Sigmoid colon (tissue), 6 donors: ENCODE measurements at regions not wholly inside any gene's neighbourhood (a gene's known extent, or its start where the extent isn't known, plus 50 kb on each side); places are given as distances from the start of the nearest gene placed in this dataset.

Experiments
- DNase-seq: peaks from one replicate; pipeline ENCODE4 v3.0.0-alpha.2; 2019
- H3K27ac ChIP-seq, 4 donors: fragments of 200-600 bp; sonication (generic); one replicate each; pipeline ENCODE4 v1.5.1; 2016 to 2019; ENCODE audit warnings: mild to moderate bottlenecking in 1 of 4
- H3K27me3 ChIP-seq, 3 donors: fragments of 200-600 bp; sonication (generic); one replicate each; pipeline ENCODE4 v1.5.1; 2019; ENCODE audit warnings: mild to moderate bottlenecking in 1 of 3
- H3K36me3 ChIP-seq, 4 donors: fragments of 200-600 bp; sonication (generic); one replicate each; pipeline ENCODE4 v1.5.1; 2016 to 2019
- H3K4me1 ChIP-seq, 4 donors: fragments of 200-600 bp; sonication (generic); one replicate each; pipeline ENCODE4 v1.5.1; 2017 to 2019
- H3K4me3 ChIP-seq, 4 donors: fragments of 200-600 bp; sonication (generic); one replicate each; pipeline ENCODE4 v1.5.1; 2017 to 2019; ENCODE audit warnings: mild to moderate bottlenecking in 2 of 4, moderate library complexity in 1 of 4
- H3K9me3 ChIP-seq, 4 donors: fragments of 200-600 bp in 3 of 4; sonication (generic) in 3 of 4; one replicate each; pipeline versions ENCODE4 v1.5.1 to v1.6.1; 2013 to 2019
- EP300 ChIP-seq, 4 donors: sonication (generic); formaldehyde crosslinking; IDR thresholded peaks; one replicate each; pipeline ENCODE4 v1.6.1; 2017; ENCODE audit warnings: antibody characterized with exemption in 4 of 4
- POLR2A ChIP-seq, 2 donors: fragments of 450-650 bp; IDR thresholded peaks; one replicate each; pipeline ENCODE4 v1.6.1; 2016; ENCODE audit warnings: antibody characterized with exemption in 2 of 2, mild to moderate bottlenecking in 2 of 2, moderate library complexity in 2 of 2
- POLR2AphosphoS5 ChIP-seq, 4 donors: sonication (generic); formaldehyde crosslinking; IDR thresholded peaks; one replicate each; pipeline ENCODE4 v1.6.1; 2017; ENCODE audit warnings: antibody characterized with exemption in 4 of 4
- WGBS, 2 donors: extraction: QIAGEN DNeasy Blood & Tissue Kit; methylation state at CpG; one replicate each; pipeline ENCODE4 v1.1.7; 2013; 5-methylcytosine and 5-hydroxymethylcytosine counted together
- intact Hi-C: fragments of 100-400 bp; cut with DNase I; formaldehyde crosslinking; loops from one replicate; pipeline ENCODE4 v1.15.1; 2023
- TF ChIP-seq, protein P1 (sequence below), 4 experiments: fragments of 450-650 bp in 3 of 4; fragments of 200-600 bp in 1 of 4; IDR thresholded peaks; one replicate each; pipeline ENCODE4 v1.5.1; 2016 to 2019; ENCODE audit warnings: antibody characterized with exemption in 4 of 4, mild to moderate bottlenecking in 3 of 4, moderate library complexity in 2 of 4
- donor health status: healthy with polysubstance abuse.
- donor health status: healthy.

DNA sequence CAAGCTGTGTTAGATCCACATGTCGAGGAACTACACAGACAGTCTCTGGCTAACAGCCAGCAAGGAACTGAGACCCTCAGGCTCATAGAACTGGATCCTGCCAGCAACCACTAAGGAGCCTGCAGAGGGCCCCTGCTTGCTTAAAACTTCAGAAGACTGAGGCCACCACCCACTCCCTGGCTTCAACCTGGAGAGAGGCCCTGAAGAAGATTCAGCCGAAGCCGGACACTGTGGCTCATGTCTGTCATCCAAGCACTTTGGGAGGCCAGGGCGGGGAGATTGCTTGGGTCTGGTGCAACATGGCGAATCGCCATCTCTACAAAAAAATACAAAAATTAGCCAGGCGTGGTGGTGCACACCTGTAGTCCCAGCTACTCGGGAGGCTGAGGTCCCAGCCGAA lies 92.6 kb upstream of the TMPRSS2 start:
- Histone ChIP-seq H3K9me3 (no peaks in the 10 kb centered on the region), H3K27ac (no peak overlapping the region), H3K4me1 (peaks cover 0 to 11% (median 9%) of the 10 kb centered on the region in 4 donors), H3K4me3 (no peak overlapping the region), H3K27me3 (peaks cover 0 to 16% (median 5%) of the 10 kb centered on the region in 3 donors), H3K36me3 (no peaks in the 10 kb centered on the region)
- WGBS, 2 donors = 88 to 95% methylated on average over 9 of the region's 9 CpGs
- intact Hi-C loops = no loop called here
- TF ChIP-seq POLR2A (IDR thresholded peaks at IDR 0.05) (no peak), EP300 (IDR thresholded peaks at IDR 0.05) (no peak), POLR2AphosphoS5 (IDR thresholded peaks at IDR 0.05) (no peak)
- TF ChIP-seq, protein P1, sequence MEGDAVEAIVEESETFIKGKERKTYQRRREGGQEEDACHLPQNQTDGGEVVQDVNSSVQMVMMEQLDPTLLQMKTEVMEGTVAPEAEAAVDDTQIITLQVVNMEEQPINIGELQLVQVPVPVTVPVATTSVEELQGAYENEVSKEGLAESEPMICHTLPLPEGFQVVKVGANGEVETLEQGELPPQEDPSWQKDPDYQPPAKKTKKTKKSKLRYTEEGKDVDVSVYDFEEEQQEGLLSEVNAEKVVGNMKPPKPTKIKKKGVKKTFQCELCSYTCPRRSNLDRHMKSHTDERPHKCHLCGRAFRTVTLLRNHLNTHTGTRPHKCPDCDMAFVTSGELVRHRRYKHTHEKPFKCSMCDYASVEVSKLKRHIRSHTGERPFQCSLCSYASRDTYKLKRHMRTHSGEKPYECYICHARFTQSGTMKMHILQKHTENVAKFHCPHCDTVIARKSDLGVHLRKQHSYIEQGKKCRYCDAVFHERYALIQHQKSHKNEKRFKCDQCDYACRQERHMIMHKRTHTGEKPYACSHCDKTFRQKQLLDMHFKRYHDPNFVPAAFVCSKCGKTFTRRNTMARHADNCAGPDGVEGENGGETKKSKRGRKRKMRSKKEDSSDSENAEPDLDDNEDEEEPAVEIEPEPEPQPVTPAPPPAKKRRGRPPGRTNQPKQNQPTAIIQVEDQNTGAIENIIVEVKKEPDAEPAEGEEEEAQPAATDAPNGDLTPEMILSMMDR (IDR thresholded peaks at IDR 0.05) = no peak
- DNase-seq = peak; percentile 46

DNA sequence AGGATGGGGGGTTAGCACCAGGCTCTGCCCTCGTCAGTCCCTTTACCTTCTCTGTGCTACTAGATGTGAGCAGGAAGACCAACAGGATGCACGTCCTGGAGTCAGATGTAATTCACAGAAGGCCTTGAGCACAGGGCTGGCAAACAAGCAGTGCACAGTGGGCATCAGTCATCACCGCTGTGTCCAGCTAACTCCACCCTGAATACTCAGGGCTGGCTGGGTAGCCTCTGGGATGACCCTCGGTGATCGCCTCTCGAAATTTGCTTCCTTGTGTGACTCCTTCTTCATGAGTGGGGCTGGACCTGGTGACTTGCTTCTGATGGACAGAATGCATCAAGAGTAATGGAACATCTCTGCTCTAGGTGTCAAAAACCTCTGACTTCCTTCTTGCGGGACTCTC lies 92.2 kb upstream of the TMPRSS2 start:
- TF ChIP-seq POLR2AphosphoS5 (IDR thresholded peaks at IDR 0.05) (no peak), EP300 (IDR thresholded peaks at IDR 0.05) (no peak), POLR2A (IDR thresholded peaks at IDR 0.05) (no peak)
- TF ChIP-seq, protein P1 (IDR thresholded peaks at IDR 0.05) = no peak
- Histone ChIP-seq H3K9me3 (no peaks in the 10 kb centered on the region), H3K27me3 (peaks cover 0 to 13% (median under 1%) of the 10 kb centered on the region in 3 donors), H3K27ac (no peak overlapping the region), H3K4me3 (no peak overlapping the region), H3K4me1 (peaks cover 0 to 11% (median 9%) of the 10 kb centered on the region in 4 donors), H3K36me3 (no peaks in the 10 kb centered on the region)
- no peak for DNase-seq
- intact Hi-C loops = no loop called here
- 93 to 94% methylated on average over 7 of the region's 7 CpGs for WGBS, 2 donors

DNA sequence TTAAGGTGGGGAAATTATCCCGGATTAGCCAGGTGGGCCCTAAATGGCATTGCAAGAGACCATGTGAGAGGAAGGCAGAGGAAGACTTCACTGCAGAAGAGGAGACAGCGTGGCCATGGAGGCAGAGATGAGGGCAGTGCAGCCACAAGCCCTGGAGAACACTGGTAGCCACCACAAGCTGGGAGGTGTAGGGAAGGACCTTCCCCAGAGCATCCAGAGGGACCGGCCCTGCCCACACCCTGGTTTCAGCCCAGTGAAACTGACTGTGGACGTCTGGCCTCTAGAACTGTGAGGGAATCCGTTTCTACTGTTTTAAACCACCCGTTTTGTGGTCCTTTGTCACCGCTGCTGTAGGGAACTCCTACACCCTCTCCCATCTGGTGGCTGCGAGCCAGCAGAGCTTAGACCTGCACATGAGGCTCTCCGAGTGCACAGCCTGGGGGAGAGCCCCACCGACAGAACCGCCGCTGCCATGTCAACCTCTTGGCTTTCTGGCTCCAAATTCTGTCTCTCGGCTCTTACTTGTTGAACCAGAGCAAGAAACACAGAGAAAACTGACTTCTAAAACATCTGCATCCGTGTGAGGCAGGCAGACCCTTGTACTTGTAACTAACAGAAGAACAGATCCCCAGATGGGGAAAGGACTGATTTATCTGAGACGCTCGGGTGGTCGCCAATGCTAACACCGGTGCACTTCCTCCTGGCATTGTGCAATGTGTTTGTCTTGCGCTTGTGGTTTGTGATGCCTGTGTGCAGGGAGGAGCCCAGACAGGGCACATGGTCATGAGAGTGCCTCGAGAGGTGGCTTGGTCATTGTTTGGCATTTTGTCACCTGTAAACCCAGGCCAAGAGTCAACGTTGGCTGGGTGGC lies 90.8 kb upstream of the TMPRSS2 start:
- H3K4me3 ChIP-seq = no peak overlapping the region
- no peaks in the 10 kb centered on the region for H3K9me3 ChIP-seq
- H3K27me3 ChIP-seq = peaks cover 0 to under 1% (median 0%) of the 10 kb centered on the region in 3 donors
- DNase-seq = no peak
- WGBS, 2 donors = 65 to 81% methylated on average over 21 of the region's 21 CpGs
- TF ChIP-seq POLR2A (IDR thresholded peaks at IDR 0.05) (no peak), EP300 (IDR thresholded peaks at IDR 0.05) (no peak), POLR2AphosphoS5 (IDR thresholded peaks at IDR 0.05) (no peak)
- TF ChIP-seq, protein P1 (IDR thresholded peaks at IDR 0.05) = no peak
- no peak overlapping the region for H3K27ac ChIP-seq
- H3K36me3 ChIP-seq = no peaks in the 10 kb centered on the region
- peaks cover 0 to 11% (median 9%) of the 10 kb centered on the region in 4 donors for H3K4me1 ChIP-seq
- intact Hi-C loops = no loop called here

DNA sequence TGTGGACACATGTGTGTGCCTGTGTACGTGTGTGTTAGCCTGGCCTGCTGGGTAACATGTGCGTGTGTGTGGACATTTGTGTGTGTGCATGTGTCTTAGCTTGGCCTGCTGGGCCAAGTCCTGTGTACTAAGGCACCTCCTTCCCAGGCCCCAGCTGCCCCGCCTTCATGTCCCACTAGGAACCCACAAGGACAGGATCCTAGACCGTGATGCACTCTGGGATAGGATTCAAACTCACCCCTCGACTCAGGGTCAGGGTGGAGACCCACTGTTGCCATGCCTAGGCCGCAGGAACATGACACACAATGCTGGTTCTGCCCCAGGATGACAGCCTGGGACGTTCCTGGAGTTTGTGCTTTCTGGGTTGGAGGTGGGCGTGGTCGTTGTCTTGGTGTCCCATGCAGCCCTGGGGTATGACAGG lies 89.9 kb upstream of the TMPRSS2 start:
- Histone ChIP-seq H3K27ac (no peak overlapping the region), H3K9me3 (no peaks in the 10 kb centered on the region), H3K4me1 (peaks cover 0 to 11% (median 9%) of the 10 kb centered on the region in 4 donors), H3K36me3 (no peaks in the 10 kb centered on the region), H3K4me3 (no peak overlapping the region), H3K27me3 (no peaks in the 10 kb centered on the region)
- no peak for DNase-seq
- TF ChIP-seq EP300 (IDR thresholded peaks at IDR 0.05) (no peak), POLR2A (IDR thresholded peaks at IDR 0.05) (no peak)
- intact Hi-C loops = no loop called here
- WGBS, 2 donors = 87 to 90% methylated on average over 9 of the region's 9 CpGs

DNA sequence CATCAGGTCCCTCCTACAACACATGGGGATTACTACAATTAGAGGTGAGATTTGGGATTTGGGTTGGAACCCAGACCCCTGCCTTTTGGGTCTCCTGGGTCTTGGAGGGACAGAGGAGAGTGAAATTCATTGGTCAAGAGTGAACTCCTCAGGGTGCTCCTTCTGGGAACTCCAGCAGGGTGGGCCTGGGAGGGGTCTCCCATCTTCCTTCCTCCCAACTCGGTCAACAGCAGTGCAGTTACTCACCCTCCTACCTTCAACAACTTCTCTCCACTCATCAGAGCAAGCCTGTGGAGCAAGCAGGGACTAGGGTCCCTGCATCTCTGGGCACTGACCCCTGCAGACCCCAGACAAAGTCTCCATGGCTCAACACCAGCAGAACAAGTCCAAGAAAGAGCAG lies 89.3 kb upstream of the TMPRSS2 start:
- no peaks in the 10 kb centered on the region for H3K9me3 ChIP-seq
- no peaks in the 10 kb centered on the region for H3K27me3 ChIP-seq
- no peak for DNase-seq
- H3K4me3 ChIP-seq = no peak overlapping the region
- TF ChIP-seq POLR2A (IDR thresholded peaks at IDR 0.05) (no peak), POLR2AphosphoS5 (IDR thresholded peaks at IDR 0.05) (no peak), EP300 (IDR thresholded peaks at IDR 0.05) (no peak)
- TF ChIP-seq, protein P1 (IDR thresholded peaks at IDR 0.05) = no peak
- intact Hi-C loops = no loop called here
- no peaks in the 10 kb centered on the region for H3K36me3 ChIP-seq
- H3K4me1 ChIP-seq = peaks cover 0 to 10% (median 9%) of the 10 kb centered on the region in 4 donors
- H3K27ac ChIP-seq = no peak overlapping the region
- 88 to 90% methylated on average over 1 of the region's 1 CpG for WGBS, 2 donors
